ENCODE measurements at regions not wholly inside any gene's neighbourhood (a gene's known extent, or its start where the extent isn't known, plus 50 kb on each side); places are given as distances from the start of the nearest gene placed in this dataset.
"Not testable (repeated sequence)": the region's sequence is repeated elsewhere in the genome, so short reads cannot be mapped to it uniquely, and the experiment has no call there.

- no peak for DNase-seq
Observed at GRCh38 chr16:7791028-7791590, 458.5 kb downstream of the RBFOX1 start.

- DNase-seq, result no peak
Observed at GRCh38 chr16:7775072-7775488, 442.4 kb downstream of the RBFOX1 start.

GRCh38 chr16:7772722-7773121, 440.1 kb downstream of the RBFOX1 start:
- DNase-seq, result no peak

GRCh38 chr16:7769091-7769490, 436.4 kb downstream of the RBFOX1 start:
- DNase-seq, result not testable (repeated sequence)

GRCh38 chr16:7765079-7765550, 432.5 kb downstream of the RBFOX1 start:
- no peak for DNase-seq

GRCh38 chr16:7763111-7763510, 430.5 kb downstream of the RBFOX1 start:
- DNase-seq, result no peak
